DND-41 (cell line): ENCODE measurements at regions not wholly inside any gene's neighbourhood (a gene's known extent, or its start where the extent isn't known, plus 50 kb on each side); places are given as distances from the start of the nearest gene placed in this dataset.
A peak's percentile ranks its signal among the peaks of the same experiment; 100 is the strongest.

ENCODE experiments used
- EZH2 ChIP-seq: IDR thresholded peaks from 3 replicates; pipeline ENCODE4 v1.6.1; 2012; ENCODE audit warnings: borderline replicate concordance, low read depth, mild to moderate bottlenecking, moderate library complexity, low read length, inconsistent platforms; ENCODE audit not compliant: severe bottlenecking
- TF ChIP-seq, protein P1 (sequence below): IDR thresholded peaks from 2 replicates; pipeline ENCODE4 v1.5.1; 2012; ENCODE audit warnings: borderline replicate concordance, low read length, moderate library complexity, mild to moderate bottlenecking; ENCODE audit not compliant: poor library complexity, severe bottlenecking; ENCODE audit errors: extremely low read depth

DNA sequence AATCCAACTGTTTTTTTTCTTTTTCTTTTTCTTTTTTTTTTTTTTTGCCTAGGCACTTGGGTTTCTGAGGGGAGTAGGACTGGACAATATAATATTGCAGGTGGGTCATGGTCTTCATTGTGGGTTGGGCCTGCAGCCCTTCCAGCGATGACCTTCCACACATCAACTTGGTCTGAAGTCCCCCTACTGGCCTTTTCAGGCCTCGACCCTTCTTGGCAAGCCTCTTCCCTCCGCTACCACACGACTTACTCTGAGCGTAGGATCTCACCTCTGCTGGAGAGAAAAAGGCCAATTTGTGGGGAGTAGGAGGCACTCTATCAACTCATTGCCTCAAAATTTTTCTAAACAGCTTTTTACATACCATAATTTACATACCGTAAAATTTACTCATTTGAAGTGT, 51.1 kb upstream of the GRIK3 start:
- TF ChIP-seq EZH2: no peak
- TF ChIP-seq, protein P1, sequence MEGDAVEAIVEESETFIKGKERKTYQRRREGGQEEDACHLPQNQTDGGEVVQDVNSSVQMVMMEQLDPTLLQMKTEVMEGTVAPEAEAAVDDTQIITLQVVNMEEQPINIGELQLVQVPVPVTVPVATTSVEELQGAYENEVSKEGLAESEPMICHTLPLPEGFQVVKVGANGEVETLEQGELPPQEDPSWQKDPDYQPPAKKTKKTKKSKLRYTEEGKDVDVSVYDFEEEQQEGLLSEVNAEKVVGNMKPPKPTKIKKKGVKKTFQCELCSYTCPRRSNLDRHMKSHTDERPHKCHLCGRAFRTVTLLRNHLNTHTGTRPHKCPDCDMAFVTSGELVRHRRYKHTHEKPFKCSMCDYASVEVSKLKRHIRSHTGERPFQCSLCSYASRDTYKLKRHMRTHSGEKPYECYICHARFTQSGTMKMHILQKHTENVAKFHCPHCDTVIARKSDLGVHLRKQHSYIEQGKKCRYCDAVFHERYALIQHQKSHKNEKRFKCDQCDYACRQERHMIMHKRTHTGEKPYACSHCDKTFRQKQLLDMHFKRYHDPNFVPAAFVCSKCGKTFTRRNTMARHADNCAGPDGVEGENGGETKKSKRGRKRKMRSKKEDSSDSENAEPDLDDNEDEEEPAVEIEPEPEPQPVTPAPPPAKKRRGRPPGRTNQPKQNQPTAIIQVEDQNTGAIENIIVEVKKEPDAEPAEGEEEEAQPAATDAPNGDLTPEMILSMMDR: peak; percentile 10
